ENCODE measurements at regions not wholly inside any gene's neighbourhood (a gene's known extent, or its start where the extent isn't known, plus 50 kb on each side); places are given as distances from the start of the nearest gene placed in this dataset.

DNA sequence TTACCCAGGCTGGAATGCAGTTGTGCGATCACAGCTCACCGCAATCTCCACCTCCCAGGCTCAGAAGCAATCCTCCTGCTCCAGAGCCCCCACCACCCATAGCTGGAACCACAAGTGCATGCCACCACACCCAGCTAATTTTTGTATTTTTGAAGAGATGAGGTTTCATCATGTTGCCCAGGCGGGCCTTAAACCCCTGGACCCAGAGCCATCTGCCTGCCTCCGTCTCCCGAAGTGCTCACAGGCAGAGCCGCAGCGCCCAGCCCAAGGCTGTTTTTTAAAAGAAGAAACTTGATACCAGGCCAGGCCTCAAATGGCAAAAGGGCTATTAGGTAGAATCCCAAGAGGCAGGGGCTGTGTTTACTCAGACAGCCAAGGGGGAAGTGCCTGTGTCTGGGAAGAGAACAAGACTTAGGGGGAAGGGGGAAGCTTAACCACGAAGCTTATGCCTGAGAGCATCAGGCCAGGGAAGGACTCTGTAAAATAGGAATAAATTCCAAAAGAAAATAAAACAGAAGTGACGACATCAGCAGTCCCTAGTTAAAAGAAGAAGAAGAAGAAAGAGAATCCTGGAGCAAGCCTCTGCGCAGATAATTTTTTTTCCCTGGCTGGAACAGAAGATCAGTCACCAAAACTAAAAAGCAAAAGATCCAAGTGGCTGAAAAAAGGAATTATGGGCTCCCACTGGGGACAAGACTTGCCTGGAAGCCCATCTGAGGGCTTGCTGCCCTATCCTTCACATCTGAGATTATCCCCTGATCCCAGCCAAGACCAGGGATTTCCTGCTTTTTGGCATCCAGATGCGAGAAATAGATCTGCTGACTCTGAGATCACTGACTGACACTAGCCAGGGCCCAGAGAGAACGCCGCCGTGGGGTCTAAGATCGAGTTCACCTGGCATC, 170.5 kb downstream of the NDUFA12 start (continued):
- TF ChIP-seq SMAD1 (CRISPR knock-in tag; IDR thresholded peaks at IDR 0.05; ENCODE audit: borderline replicate concordance, low read depth), result no peak
- no peak for TF ChIP-seq ARHGAP35 (CRISPR knock-in tag; IDR thresholded peaks at IDR 0.05; ENCODE audit: borderline replicate concordance)
- TF ChIP-seq, protein P1, sequence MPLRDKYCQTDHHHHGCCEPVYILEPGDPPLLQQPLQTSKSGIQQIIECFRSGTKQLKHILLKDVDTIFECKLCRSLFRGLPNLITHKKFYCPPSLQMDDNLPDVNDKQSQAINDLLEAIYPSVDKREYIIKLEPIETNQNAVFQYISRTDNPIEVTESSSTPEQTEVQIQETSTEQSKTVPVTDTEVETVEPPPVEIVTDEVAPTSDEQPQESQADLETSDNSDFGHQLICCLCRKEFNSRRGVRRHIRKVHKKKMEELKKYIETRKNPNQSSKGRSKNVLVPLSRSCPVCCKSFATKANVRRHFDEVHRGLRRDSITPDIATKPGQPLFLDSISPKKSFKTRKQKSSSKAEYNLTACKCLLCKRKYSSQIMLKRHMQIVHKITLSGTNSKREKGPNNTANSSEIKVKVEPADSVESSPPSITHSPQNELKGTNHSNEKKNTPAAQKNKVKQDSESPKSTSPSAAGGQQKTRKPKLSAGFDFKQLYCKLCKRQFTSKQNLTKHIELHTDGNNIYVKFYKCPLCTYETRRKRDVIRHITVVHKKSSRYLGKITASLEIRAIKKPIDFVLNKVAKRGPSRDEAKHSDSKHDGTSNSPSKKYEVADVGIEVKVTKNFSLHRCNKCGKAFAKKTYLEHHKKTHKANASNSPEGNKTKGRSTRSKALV (CRISPR knock-in tag; IDR thresholded peaks at IDR 0.05), result no peak
- TF ChIP-seq ZNF790 (CRISPR knock-in tag; IDR thresholded peaks at IDR 0.05; ENCODE audit: borderline replicate concordance), result no peak

DNA sequence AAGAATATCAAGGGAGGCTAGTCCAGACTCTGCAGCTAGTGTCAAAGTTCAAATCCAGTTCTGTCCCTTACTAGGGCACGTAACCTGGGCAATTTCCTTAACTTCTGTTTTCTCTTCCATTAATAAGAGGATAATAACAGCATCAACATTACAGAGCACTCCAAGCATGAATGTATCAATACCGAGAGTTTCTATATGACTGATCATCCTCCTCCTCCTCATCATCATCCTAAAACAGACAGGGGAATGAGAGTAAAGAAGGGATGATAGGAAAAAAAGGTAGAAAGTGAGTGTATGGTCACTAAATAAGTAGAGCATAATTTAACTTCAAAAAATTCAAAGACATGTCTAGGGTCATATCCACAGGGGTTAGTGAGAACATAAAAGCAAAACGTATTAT, 171.4 kb downstream of the NDUFA12 start:
- Histone ChIP-seq H3K36me3 (replicated peaks in 1 of 2; ENCODE audit: control insufficient read depth in 1 of 2, insufficient read depth in 2 of 2, low read length in 2 of 2) (no peaks in the 10 kb centered on the region), H3K4me2 (ENCODE audit: low read depth, low read length) (no peak overlapping the region)
- no peak for ATAC-seq

More for the DNA sequence above, 171.4 kb downstream of the NDUFA12 start:
- Histone ChIP-seq H3K4me1 (ENCODE audit: insufficient read depth, low read length) (peaks cover 10% of the 10 kb centered on the region), H3K79me2 (ENCODE audit: insufficient read depth, low read length) (no peaks in the 10 kb centered on the region), H3K9me3 (ENCODE audit: low read length) (no peaks in the 10 kb centered on the region), H3K27me3 (ENCODE audit: control insufficient read depth in 1 of 2, insufficient read depth in 2 of 2, low read length in 2 of 2) (no peaks in the 10 kb centered on the region; a peak in 1 of 5 replicates), H4K20me1 (ENCODE audit: insufficient read depth, low read length) (no peaks in the 10 kb centered on the region), H3K9ac (ENCODE audit: insufficient read depth, low read depth, low read length) (no peak overlapping the region), H3K27ac (ENCODE audit: extremely low read length, insufficient read depth, low read length) (no peak overlapping the region), H3K4me3 (replicated peaks in 1 of 3; ENCODE audit: insufficient read depth in 1 of 3, low read depth in 2 of 3, low read length in 3 of 3) (no peak overlapping the region), H2AFZ (ENCODE audit: low read length) (no peak overlapping the region)
- WGBS (ENCODE audit: low lambda C conversion rate), result 23% methylated on average over 3 of the region's 3 CpGs
- in situ Hi-C loops (cut with HindIII; ENCODE audit: extremely low pct_ligation_motif_present, low pct_unique_long_range_greater_than_20kb) (no loop called here), intact Hi-C loops (cut with micrococcal nuclease; ENCODE audit: unreplicated experiment) (loop anchor here (10.0 kb wide), 1 partner anchor 177 kb away; the partner anchor contains the start of gene TMCC3)
- FAIRE-seq (no peak), DNase-seq (ENCODE audit: low spot score) (no peak)
- CTCF ChIA-PET (ENCODE audit: low intra/inter-chr PET ratio, low total read pairs), result no interaction called here
- POLR2A ChIA-PET, result no interaction called here
- no TSS peak for BruUV-seq (replicated peaks)
- TF ChIP-seq IRF2 (CRISPR knock-in tag; IDR thresholded peaks at IDR 0.05) (no peak), FOXJ3 (CRISPR knock-in tag; IDR thresholded peaks at IDR 0.05; ENCODE audit: borderline replicate concordance) (no peak), ZNF282 (IDR thresholded peaks at IDR 0.05; ENCODE audit: partially characterized antibody) (no peak), ZNF773 (CRISPR knock-in tag; IDR thresholded peaks at IDR 0.05; ENCODE audit: borderline replicate concordance) (no peak), RFXANK (CRISPR knock-in tag; IDR thresholded peaks at IDR 0.05) (no peak), ZNF546 (CRISPR knock-in tag; conservative IDR thresholded peaks at IDR 0.05) (no peak), NR3C1 (CRISPR knock-in tag; IDR thresholded peaks at IDR 0.05) (no peak), SPEN (CRISPR knock-in tag; IDR thresholded peaks at IDR 0.05; ENCODE audit: low read depth) (no peak), NCOA5 (CRISPR knock-in tag; IDR thresholded peaks at IDR 0.05) (no peak), ZFAT (CRISPR knock-in tag; conservative IDR thresholded peaks at IDR 0.05) (no peak), TP53 (CRISPR knock-in tag; conservative IDR thresholded peaks at IDR 0.05) (no peak), SP140L (CRISPR knock-in tag; IDR thresholded peaks at IDR 0.05; ENCODE audit: borderline replicate concordance) (no peak)
